Heart right ventricle (tissue), 16 donors: ENCODE measurements at regions not wholly inside any gene's neighbourhood (a gene's known extent, or its start where the extent isn't known, plus 50 kb on each side); places are given as distances from the start of the nearest gene placed in this dataset.
"Not testable (repeated sequence)": the region's sequence is repeated elsewhere in the genome, so short reads cannot be mapped to it uniquely, and the experiment has no call there.

Experiments
- ATAC-seq, 8 donors: fragments of 200-7000 bp; cut with Tn5 transposase; one replicate each; pipeline ENCODE4 v1.9.1; 2020; ENCODE audit warnings: mild to moderate bottlenecking in 8 of 8, moderate library complexity in 8 of 8, moderate number of reproducible peaks in 1 of 8
- DNase-seq, 2 donors: peaks; one replicate each; pipeline ENCODE4 v3.0.0-alpha.2; 2020
- H3K27ac ChIP-seq, 10 donors: fragments of 200-600 bp; sonication (generic) in 2 of 10; one replicate each; pipeline versions ENCODE4 v1.5.0 to v1.8.0; 2020 to 2022; ENCODE audit warnings: mild to moderate bottlenecking in 3 of 10
- H3K27me3 ChIP-seq, 7 donors: fragments of 200-600 bp; one replicate each; pipeline ENCODE4 v1.8.0; 2021 to 2022; ENCODE audit warnings: mild to moderate bottlenecking in 2 of 7
- H3K36me3 ChIP-seq, 9 donors: fragments of 200-600 bp; sonication (generic) in 1 of 9; one replicate each; pipeline versions ENCODE4 v1.5.0 to v1.8.0; 2020 to 2022; ENCODE audit warnings: mild to moderate bottlenecking in 2 of 9
- H3K4me1 ChIP-seq, 9 donors: fragments of 200-600 bp; sonication (generic) in 1 of 9; one replicate each; pipeline versions ENCODE4 v1.5.0 to v1.8.0; 2020 to 2022; ENCODE audit warnings: mild to moderate bottlenecking in 4 of 9
- H3K4me3 ChIP-seq, 10 donors: fragments of 200-600 bp; sonication (generic) in 2 of 10; one replicate each; pipeline versions ENCODE4 v1.5.0 to v1.8.0; 2020 to 2022; ENCODE audit warnings: mild to moderate bottlenecking in 7 of 10, moderate library complexity in 2 of 10
- H3K9me3 ChIP-seq, 11 donors: fragments of 200-600 bp in 10 of 11; sonication (generic) in 2 of 11; one replicate each; pipeline versions ENCODE4 v1.5.0 to v1.8.0; 2013 to 2022; ENCODE audit warnings: mild to moderate bottlenecking in 2 of 11, control low read depth in 1 of 11, moderate library complexity in 1 of 11
- WGBS, 2 donors: extraction: QIAGEN DNeasy Blood & Tissue Kit; methylation state at CpG; one replicate each; pipeline ENCODE4 v1.1.7; 2013; ENCODE audit warnings: inconsistent platforms in 1 of 2; 5-methylcytosine and 5-hydroxymethylcytosine counted together
- intact Hi-C, 10 donors: fragments of 100-400 bp; cut with DNase I; formaldehyde crosslinking; loops; one replicate each; pipeline versions ENCODE4 v1.11.1 to v1.14.2; 2022
- TF ChIP-seq, protein P1 (sequence below), 9 donors: fragments of 200-600 bp; sonication (generic) in 2 of 9; IDR thresholded peaks; one replicate each; pipeline versions ENCODE4 v1.5.0 to v1.8.0; 2021 to 2022; ENCODE audit warnings: antibody characterized with exemption in 9 of 9, mild to moderate bottlenecking in 5 of 9, moderate library complexity in 1 of 9
- donor health status: Arrhythmogenic right ventricular cardiomyopathy.
- donor health status: ischemic (EF 13 %, LVEDD 7.1; RV severe dilation, severe dysfunction).
- donor health status: healthy with polysubstance abuse.
- donor health status: DM: no; HTN: yes; CAD: no.
- donor health status: DM: no; HTN: no; CAD: no.
- donor health status: ischemic (EF 25% LVEDD 6.9; RV normal size, moderate dysfunction).
- donor health status: ischemic (EF 25% LVEDD 5.7; RV mildly dilated, moderate dysfunction).
- donor health status: healthy.
- donor health status: DM: yes; HTN: yes; CAD: no.
- donor health status: Ischemic cardiomyopathy.
- donor health status: ischemic (EF 35%, LVEDD 5.7; RV mildly dilated, moderate dysfunction).
- donor health status: nonischemic (EF 11% LVEDD 7.7; RV severe dilation, severe dysfunction).
- donor health status: DM: yes; HTN: yes; CAD: no.
- donor health status: PGD.
- donor health status: ischemic (EF 29% LVEDD 5.4; RV normal size, mild dysfunction).
- donor health status: nonischemic (EF 23%, LVEDD 6.1; RV moderate dilation, normal function).

DNA sequence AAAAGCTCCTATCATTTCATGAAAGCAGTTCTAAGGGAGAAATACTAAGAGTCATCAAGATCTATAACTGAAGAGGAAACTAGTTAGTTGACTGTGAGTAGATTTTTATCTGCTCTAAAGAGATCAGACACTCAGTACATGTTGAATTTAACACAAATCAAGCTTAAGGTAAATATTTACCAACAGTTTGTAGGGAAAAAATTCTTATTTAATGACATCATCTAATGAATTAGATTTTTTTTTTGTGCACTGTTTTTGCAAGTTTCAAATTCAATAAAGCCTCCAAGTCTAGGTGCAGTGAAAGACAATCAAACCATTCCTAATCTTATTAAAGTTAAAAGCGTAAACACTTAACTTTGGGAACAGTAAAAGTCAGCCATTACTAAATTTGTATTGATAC lies 93.0 kb upstream of the PRKD1 start:
- DNase-seq (no peak), ATAC-seq (no peak)
- intact Hi-C loops: no loop called here
- no peaks in the 10 kb centered on the region for H3K36me3 ChIP-seq
- H3K27me3 ChIP-seq: no peaks in the 10 kb centered on the region
- H3K27ac ChIP-seq: no peak overlapping the region
- TF ChIP-seq, protein P1, sequence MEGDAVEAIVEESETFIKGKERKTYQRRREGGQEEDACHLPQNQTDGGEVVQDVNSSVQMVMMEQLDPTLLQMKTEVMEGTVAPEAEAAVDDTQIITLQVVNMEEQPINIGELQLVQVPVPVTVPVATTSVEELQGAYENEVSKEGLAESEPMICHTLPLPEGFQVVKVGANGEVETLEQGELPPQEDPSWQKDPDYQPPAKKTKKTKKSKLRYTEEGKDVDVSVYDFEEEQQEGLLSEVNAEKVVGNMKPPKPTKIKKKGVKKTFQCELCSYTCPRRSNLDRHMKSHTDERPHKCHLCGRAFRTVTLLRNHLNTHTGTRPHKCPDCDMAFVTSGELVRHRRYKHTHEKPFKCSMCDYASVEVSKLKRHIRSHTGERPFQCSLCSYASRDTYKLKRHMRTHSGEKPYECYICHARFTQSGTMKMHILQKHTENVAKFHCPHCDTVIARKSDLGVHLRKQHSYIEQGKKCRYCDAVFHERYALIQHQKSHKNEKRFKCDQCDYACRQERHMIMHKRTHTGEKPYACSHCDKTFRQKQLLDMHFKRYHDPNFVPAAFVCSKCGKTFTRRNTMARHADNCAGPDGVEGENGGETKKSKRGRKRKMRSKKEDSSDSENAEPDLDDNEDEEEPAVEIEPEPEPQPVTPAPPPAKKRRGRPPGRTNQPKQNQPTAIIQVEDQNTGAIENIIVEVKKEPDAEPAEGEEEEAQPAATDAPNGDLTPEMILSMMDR (IDR thresholded peaks at IDR 0.05): no peak
- peaks cover 0 to 8% (median 0%) of the 10 kb centered on the region in 11 donors for H3K9me3 ChIP-seq
- 98 to 99% methylated on average over 1 of the region's 1 CpG for WGBS, 2 donors
- H3K4me1 ChIP-seq: no peaks in the 10 kb centered on the region
- H3K4me3 ChIP-seq: no peak overlapping the region

DNA sequence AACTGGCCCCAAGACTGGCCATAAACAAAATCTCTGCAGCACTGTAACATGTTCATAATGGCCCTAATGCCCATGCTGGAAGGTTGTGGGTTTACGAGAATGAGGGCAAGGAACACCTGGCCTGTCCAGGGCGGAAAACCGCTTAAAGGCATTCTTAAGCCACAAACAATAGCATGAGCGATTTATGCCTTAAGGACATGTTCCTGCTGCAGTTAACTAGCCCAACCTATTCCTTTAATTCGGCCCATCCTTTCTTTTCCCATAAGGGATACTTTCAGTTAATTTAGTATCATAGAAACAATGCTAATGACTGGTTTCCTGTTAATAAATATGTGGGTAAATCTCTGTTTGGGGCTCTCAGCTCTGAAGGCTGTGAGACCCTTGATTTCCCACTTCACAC lies 95.7 kb upstream of the PRKD1 start:
- intact Hi-C loops, DNase-seq, H3K27ac ChIP-seq, H3K4me1 ChIP-seq, H3K36me3 ChIP-seq, H3K27me3 ChIP-seq, ATAC-seq, H3K4me3 ChIP-seq: not testable (repeated sequence)
- 91 to 93% methylated on average over 5 of the region's 5 CpGs for WGBS, 2 donors
- H3K9me3 ChIP-seq: peaks cover 0 to 24% (median 0%) of the 10 kb centered on the region in 11 donors

DNA sequence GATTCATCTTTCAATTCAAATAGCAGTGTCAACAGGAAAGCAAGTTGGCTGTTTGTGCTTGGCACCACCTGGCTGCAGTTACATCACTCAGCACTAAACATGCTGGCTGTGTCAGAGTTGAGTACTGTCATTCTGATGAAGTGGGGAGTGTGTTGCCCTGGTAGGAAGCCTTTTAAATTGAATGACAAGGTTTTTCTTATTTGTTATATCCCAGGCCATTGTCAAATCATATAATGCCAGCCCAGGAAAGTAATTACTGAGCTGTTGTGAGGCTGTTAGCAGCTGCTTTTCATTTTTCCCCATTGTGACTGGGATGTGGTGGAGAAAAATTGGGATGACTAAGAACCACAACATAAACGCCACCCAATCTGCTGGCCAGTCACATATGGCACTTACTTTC lies 106.5 kb upstream of the PRKD1 start:
- Histone ChIP-seq H3K4me3 (no peak overlapping the region), H3K4me1 (no peaks in the 10 kb centered on the region), H3K36me3 (no peaks in the 10 kb centered on the region), H3K27ac (no peak overlapping the region), H3K27me3 (no peaks in the 10 kb centered on the region), H3K9me3 (peaks cover 0 to 24% (median 5%) of the 10 kb centered on the region in 11 donors)
- ATAC-seq: no peak
- intact Hi-C loops: no loop called here
- DNase-seq: no peak
- WGBS, 2 donors: 55 to 68% methylated on average over 1 of the region's 1 CpG
- TF ChIP-seq, protein P1 (IDR thresholded peaks at IDR 0.05): no peak

DNA sequence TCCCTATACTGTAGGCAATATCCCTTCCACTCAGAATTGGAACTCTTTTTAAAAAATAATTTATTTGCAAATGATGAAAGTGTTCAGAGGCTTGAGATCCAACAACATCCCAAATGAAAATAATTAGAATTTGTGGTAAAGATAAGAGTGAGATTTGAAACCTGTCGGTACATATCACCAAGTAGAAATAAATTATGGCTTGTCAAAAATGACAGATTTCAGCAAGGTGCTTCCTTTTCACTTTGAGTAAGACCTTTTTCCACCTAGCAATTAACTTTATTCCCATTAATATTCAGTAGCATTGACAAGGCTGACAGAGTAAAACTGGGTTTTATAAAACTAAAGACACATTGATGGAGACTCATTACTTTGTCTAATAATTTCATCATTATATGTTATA lies 107.7 kb upstream of the PRKD1 start:
- Histone ChIP-seq H3K4me1 (no peaks in the 10 kb centered on the region), H3K9me3 (peaks cover 0 to 12% (median 2%) of the 10 kb centered on the region in 11 donors), H3K27me3 (no peaks in the 10 kb centered on the region), H3K27ac (no peak overlapping the region), H3K36me3 (no peaks in the 10 kb centered on the region), H3K4me3 (no peak overlapping the region)
- ATAC-seq (no peak), DNase-seq (no peak)
- intact Hi-C loops: no loop called here
- 77 to 85% methylated on average over 1 of the region's 1 CpG for WGBS, 2 donors
- TF ChIP-seq, protein P1 (IDR thresholded peaks at IDR 0.05): no peak

DNA sequence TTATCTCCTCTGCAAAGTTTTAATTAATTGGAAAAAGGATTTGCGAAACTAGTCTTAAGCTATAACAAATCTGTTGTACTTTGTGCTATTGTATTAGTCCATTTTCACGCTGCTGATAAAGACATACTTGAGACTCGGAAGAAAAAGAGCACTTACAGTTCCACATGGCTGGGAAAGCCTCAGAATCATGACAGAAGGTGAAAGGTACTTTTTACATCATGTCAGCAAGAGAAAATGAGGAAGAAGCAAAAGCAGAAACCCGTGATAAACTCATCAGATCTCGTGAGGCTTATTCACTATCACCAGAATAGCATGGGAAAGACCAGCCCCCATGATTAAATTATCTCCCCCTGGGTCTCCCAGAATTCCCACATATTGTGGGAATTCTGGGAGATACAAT lies 118.1 kb upstream of the PRKD1 start:
- no peaks in the 10 kb centered on the region for H3K27me3 ChIP-seq
- H3K4me1 ChIP-seq: no peaks in the 10 kb centered on the region
- no peak overlapping the region for H3K27ac ChIP-seq
- no peaks in the 10 kb centered on the region for H3K36me3 ChIP-seq
- intact Hi-C loops: no loop called here
- TF ChIP-seq, protein P1 (IDR thresholded peaks at IDR 0.05): no peak
- DNase-seq (no peak), ATAC-seq (no peak)
- WGBS, 2 donors: 73 to 77% methylated on average over 5 of the region's 5 CpGs
- H3K9me3 ChIP-seq: no peaks in the 10 kb centered on the region
- no peak overlapping the region for H3K4me3 ChIP-seq
